ENCODE measurements at regions not wholly inside any gene's neighbourhood (a gene's known extent, or its start where the extent isn't known, plus 50 kb on each side); places are given as distances from the start of the nearest gene placed in this dataset.

GRCh38 chr3:188019727-188020126 lies 134.2 kb upstream of the LPP start:
- TF ChIP-seq CTCF (tag by site-specific recombination; IDR thresholded peaks at IDR 0.05): no peak
- TF ChIP-seq ZNF311 (tag by site-specific recombination; IDR thresholded peaks at IDR 0.05; ENCODE audit: borderline replicate concordance): no peak
- no peak for TF ChIP-seq ZNF701 (tag by site-specific recombination; IDR thresholded peaks at IDR 0.05)
- no peak for TF ChIP-seq KLF7 (tag by site-specific recombination; IDR thresholded peaks at IDR 0.05; ENCODE audit: borderline replicate concordance)
- no peak for TF ChIP-seq ZNF202 (tag by site-specific recombination; IDR thresholded peaks at IDR 0.05; ENCODE audit: borderline replicate concordance)
- no peak for TF ChIP-seq REST (tag by site-specific recombination; IDR thresholded peaks at IDR 0.05)
- TF ChIP-seq ZNF274 (IDR thresholded peaks at IDR 0.05; ENCODE audit: low read length): no peak
- no peak for TF ChIP-seq ZNF274 (tag by site-specific recombination; IDR thresholded peaks at IDR 0.05; ENCODE audit: borderline replicate concordance)
- TF ChIP-seq ZBTB6 (tag by site-specific recombination; IDR thresholded peaks at IDR 0.05): no peak

Data from HEK293 (cell line).